Epithelial cell of esophagus (primary cell): ENCODE measurements at regions not wholly inside any gene's neighbourhood (a gene's known extent, or its start where the extent isn't known, plus 50 kb on each side); places are given as distances from the start of the nearest gene placed in this dataset.

Experiments used
- DNase-seq: peaks from one replicate; pipeline ENCODE4 v3.0.0; 2010; ENCODE audit warnings: low read depth
- H3K4me3 ChIP-seq: 2 replicates; pipeline ENCODE4 v1.5.1; 2011; ENCODE audit warnings: mild to moderate bottlenecking, low read length, control low read depth
- CTCF ChIP-seq: IDR thresholded peaks from 2 replicates; pipeline ENCODE4 v1.5.1; 2011; ENCODE audit warnings: low read depth, mild to moderate bottlenecking, low read length, control low read depth, inconsistent platforms; ENCODE audit not compliant: insufficient read depth; ENCODE audit errors: missing control alignments

GRCh38 chr7:36096460-36097095 lies 56.5 kb upstream of the EEPD1 start:
- no peak for DNase-seq
- no peak overlapping the region for H3K4me3 ChIP-seq
- no peak for TF ChIP-seq CTCF

DNA sequence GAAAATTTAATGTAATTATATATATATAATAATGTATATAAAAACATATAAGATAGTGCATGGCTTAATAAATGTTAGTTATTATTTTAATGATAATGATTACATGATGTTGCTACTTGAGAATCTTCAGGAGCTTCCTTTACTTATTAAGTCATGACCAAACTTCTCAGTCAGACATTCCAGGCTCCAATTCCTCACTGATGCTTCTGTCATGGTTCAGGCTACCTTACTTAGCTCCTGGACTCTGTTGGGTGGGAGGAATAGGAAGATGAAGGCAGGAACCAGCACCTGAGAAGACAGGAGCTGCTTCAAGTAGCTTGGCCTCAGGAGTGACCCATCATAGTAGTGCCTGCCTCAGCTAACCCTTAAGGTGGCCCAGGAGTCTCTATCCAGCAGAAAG lies 55.0 kb upstream of the EEPD1 start:
- H3K4me3 ChIP-seq: no peak overlapping the region
- no peak for DNase-seq
- no peak for TF ChIP-seq CTCF

DNA sequence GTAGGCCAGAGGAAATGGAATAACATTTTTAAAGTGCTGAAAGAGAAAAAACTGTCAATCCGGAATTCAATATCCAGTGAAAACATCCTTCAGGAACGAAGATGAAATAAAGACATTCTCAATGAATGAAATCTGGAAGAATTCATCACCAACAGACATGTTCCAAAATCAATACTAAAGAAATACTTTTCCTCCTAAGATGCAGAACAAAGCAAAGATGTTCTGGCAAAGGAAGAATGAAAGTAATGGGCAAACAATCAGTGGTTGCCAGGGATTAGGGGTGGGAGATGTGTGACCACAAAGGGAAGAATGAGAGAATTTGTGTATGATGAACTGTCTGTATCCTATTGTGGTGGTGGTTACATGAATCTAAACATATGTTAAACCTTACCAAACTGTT lies 52.8 kb upstream of the EEPD1 start:
- H3K4me3 ChIP-seq: no peak overlapping the region
- TF ChIP-seq CTCF: no peak
- no peak for DNase-seq

- no peak for TF ChIP-seq CTCF
- no peak overlapping the region for H3K4me3 ChIP-seq
- no peak for DNase-seq
Measured at GRCh38 chr7:36100634-36101033, 52.4 kb upstream of the EEPD1 start.
